Tibial artery (tissue), 4 donors: ENCODE measurements at regions not wholly inside any gene's neighbourhood (a gene's known extent, or its start where the extent isn't known, plus 50 kb on each side); places are given as distances from the start of the nearest gene placed in this dataset.

ENCODE experiments used
- DNase-seq, 2 donors: peaks; one replicate each; pipeline ENCODE4 v3.0.0-alpha.2; 2019
- H3K27ac ChIP-seq, 2 donors: fragments of 200-600 bp; sonication (generic) in 1 of 2; 1 replicate in 1 of 2; 2 replicates in 1 of 2; pipeline ENCODE4 v1.5.1; 2018 to 2019; ENCODE audit warnings: mild to moderate bottlenecking in 1 of 2
- H3K27me3 ChIP-seq, 2 donors: fragments of 200-600 bp; sonication (generic) in 1 of 2; one replicate each; pipeline versions ENCODE4 v1.5.1 to v1.6.0; 2016 to 2019
- H3K36me3 ChIP-seq, 3 donors: fragments of 200-600 bp; sonication (generic) in 2 of 3; one replicate each; pipeline ENCODE4 v1.5.1; 2016 to 2019; ENCODE audit warnings: mild to moderate bottlenecking in 2 of 3
- H3K4me1 ChIP-seq, 4 donors: fragments of 200-600 bp; sonication (generic) in 2 of 4; 1 replicate in 3 of 4; 2 replicates in 1 of 4; pipeline ENCODE4 v1.5.1; 2016 to 2019
- H3K4me3 ChIP-seq, 2 donors: fragments of 200-600 bp; sonication (generic) in 1 of 2; 1 replicate in 1 of 2; 2 replicates in 1 of 2; pipeline ENCODE4 v1.5.1; 2018 to 2019; ENCODE audit warnings: mild to moderate bottlenecking in 2 of 2
- H3K9me3 ChIP-seq, 3 donors: fragments of 200-600 bp; sonication (generic) in 1 of 3; one replicate each; pipeline ENCODE4 v1.5.1; 2016 to 2019
- intact Hi-C: fragments of 100-400 bp; cut with DNase I; formaldehyde crosslinking; loops from one replicate; pipeline ENCODE4 v1.15.0; 2023; ENCODE audit warnings: low total_unique reads
- TF ChIP-seq, protein P1 (sequence below), 2 experiments: fragments of 200-600 bp in 1 of 2; fragments of 450-650 bp in 1 of 2; IDR thresholded peaks; one replicate each; pipeline ENCODE4 v1.5.1; 2017 to 2019; ENCODE audit warnings: antibody characterized with exemption in 2 of 2, mild to moderate bottlenecking in 1 of 2, moderate library complexity in 1 of 2

DNA sequence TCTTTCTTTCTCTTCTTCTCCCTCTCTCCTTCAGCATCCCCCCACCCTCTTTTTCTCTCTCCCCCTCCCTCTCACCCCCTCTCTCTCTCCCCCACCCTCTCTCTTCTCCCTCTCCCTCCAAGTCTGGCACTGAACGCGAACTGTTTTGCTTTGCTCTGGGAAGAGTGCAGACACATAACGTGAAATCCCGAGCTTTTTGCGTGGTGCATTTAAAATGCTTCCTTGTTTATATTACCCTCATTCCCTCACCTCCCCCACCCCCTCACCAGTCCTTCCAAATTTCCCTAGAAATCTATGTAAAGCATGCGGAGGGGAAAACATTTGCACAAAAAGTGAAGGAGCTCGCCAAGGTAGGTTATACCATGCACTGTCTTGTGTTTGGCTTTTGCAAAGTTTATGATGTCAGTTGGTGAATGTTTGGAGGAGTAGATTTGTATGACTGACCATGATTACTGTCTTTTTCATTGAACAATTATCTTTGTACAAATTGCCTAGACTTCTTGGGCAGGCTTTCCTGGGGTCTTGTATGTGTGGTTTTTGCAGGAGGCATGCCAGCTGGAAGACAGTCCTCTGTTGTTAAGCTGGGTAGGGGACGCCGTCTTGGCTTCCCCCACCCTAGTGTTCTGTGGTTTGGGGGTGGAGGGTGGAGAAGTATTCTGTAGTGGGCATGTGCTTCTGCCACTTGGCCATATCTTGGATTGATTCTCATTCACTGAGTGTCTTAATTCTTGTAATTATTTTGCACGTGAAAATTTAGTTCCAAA lies 123.7 kb upstream of the HSD17B12 start:
- DNase-seq, result no peak
- intact Hi-C loops, result no loop called here
- H3K36me3 ChIP-seq, result no peaks in the 10 kb centered on the region
- TF ChIP-seq, protein P1, sequence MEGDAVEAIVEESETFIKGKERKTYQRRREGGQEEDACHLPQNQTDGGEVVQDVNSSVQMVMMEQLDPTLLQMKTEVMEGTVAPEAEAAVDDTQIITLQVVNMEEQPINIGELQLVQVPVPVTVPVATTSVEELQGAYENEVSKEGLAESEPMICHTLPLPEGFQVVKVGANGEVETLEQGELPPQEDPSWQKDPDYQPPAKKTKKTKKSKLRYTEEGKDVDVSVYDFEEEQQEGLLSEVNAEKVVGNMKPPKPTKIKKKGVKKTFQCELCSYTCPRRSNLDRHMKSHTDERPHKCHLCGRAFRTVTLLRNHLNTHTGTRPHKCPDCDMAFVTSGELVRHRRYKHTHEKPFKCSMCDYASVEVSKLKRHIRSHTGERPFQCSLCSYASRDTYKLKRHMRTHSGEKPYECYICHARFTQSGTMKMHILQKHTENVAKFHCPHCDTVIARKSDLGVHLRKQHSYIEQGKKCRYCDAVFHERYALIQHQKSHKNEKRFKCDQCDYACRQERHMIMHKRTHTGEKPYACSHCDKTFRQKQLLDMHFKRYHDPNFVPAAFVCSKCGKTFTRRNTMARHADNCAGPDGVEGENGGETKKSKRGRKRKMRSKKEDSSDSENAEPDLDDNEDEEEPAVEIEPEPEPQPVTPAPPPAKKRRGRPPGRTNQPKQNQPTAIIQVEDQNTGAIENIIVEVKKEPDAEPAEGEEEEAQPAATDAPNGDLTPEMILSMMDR (IDR thresholded peaks at IDR 0.05), result no peak
- peaks cover 0 to 61% of the 10 kb centered on the region in 2 donors for H3K27me3 ChIP-seq
- H3K4me1 ChIP-seq, result peaks cover 0 to 31% (median 11%) of the 10 kb centered on the region in 4 donors
- no peak overlapping the region for H3K4me3 ChIP-seq
- no peaks in the 10 kb centered on the region for H3K9me3 ChIP-seq
- no peak overlapping the region for H3K27ac ChIP-seq

DNA sequence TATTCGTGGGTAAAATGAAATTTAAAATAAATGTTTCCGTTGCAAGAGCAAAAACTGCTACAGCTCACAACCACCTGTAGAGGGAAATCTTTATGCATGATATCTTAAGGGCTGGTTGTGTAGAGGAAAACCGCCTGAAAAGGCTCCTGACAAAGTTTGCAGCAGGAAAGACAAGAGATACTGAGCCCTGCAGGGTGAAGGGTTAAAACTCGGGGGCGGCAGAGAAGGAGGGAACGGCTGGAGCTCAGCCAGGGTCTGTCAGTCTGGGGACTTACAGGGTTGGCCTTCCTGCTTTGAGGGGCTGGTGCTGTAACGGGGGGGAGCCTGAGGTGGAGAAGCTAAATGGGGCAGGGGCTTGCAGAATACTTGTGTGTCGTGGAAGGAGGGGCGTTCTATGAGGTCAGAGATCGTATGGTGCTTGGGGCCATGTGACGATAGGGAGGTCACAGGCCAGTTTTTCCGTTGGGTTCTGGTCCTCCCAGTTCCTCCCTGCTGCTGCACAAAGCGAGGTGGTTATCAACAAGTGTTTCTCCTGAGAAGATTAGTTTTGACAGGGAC lies 122.9 kb upstream of the HSD17B12 start:
- intact Hi-C loops, result no loop called here
- H3K4me3 ChIP-seq, result no peak overlapping the region
- H3K36me3 ChIP-seq, result no peaks in the 10 kb centered on the region
- H3K27me3 ChIP-seq, result peaks cover 0 to 56% of the 10 kb centered on the region in 2 donors
- H3K27ac ChIP-seq, result no peak overlapping the region
- TF ChIP-seq, protein P1 (IDR thresholded peaks at IDR 0.05), result peak in 1 of 2 experiments; percentile 12
- peaks cover 0 to 31% (median 11%) of the 10 kb centered on the region in 4 donors for H3K4me1 ChIP-seq
- no peak for DNase-seq
- no peaks in the 10 kb centered on the region for H3K9me3 ChIP-seq

- DNase-seq, result no peak
- peaks cover 0 to 31% (median 11%) of the 10 kb centered on the region in 4 donors for H3K4me1 ChIP-seq
- no peaks in the 10 kb centered on the region for H3K36me3 ChIP-seq
- H3K27me3 ChIP-seq, result peaks cover 0 to 56% of the 10 kb centered on the region in 2 donors
- TF ChIP-seq, protein P1 (IDR thresholded peaks at IDR 0.05), result no peak
- intact Hi-C loops, result no loop called here
- no peak overlapping the region for H3K4me3 ChIP-seq
- H3K9me3 ChIP-seq, result no peaks in the 10 kb centered on the region
- no peak overlapping the region for H3K27ac ChIP-seq
Measured at GRCh38 chr11:43558146-43558545, 122.4 kb upstream of the HSD17B12 start.

DNA sequence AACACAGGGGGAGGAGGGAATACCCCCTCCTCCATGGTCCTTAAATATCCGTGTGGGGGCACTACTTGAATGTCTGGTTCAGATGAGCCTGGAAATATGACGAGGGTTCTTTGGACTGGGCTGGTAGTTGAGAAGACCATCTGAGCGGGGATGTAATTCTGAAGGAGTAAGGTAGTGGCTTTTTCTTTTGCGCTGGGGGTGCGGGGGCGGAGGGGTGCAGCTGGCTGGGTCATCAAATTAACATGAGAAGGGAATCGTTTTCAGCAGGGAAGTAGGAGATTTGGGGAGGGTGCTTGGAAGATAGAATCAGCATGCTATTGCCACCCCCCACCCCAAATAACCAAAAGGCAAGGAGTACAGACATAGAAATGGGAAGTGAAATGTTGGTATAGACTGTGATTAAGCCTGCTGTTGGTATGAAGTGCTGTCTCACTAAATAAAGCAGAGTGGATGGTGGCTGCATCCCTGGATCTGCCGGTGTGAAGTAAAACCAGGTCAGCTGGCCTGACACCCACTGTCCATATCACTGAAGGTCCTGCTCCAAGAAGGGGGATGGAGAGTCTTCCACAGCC lies 121.9 kb upstream of the HSD17B12 start:
- DNase-seq, result no peak
- TF ChIP-seq, protein P1 (IDR thresholded peaks at IDR 0.05), result no peak
- no peaks in the 10 kb centered on the region for H3K9me3 ChIP-seq
- H3K4me3 ChIP-seq, result no peak overlapping the region
- no peaks in the 10 kb centered on the region for H3K36me3 ChIP-seq
- H3K27ac ChIP-seq, result no peak overlapping the region
- peaks cover 0 to 31% (median 11%) of the 10 kb centered on the region in 4 donors for H3K4me1 ChIP-seq
- H3K27me3 ChIP-seq, result peaks cover 0 to 54% of the 10 kb centered on the region in 2 donors
- intact Hi-C loops, result no loop called here

GRCh38 chr11:43561832-43562231 lies 118.7 kb upstream of the HSD17B12 start:
- Histone ChIP-seq H3K4me1 (peaks cover 0 to 11% (median 2%) of the 10 kb centered on the region in 4 donors), H3K4me3 (no peak overlapping the region), H3K27ac (no peak overlapping the region), H3K27me3 (peaks cover 0 to 51% of the 10 kb centered on the region in 2 donors), H3K9me3 (no peaks in the 10 kb centered on the region), H3K36me3 (no peaks in the 10 kb centered on the region)
- TF ChIP-seq, protein P1 (IDR thresholded peaks at IDR 0.05), result no peak
- DNase-seq, result no peak
- intact Hi-C loops, result no loop called here
